ENCODE measurements at regions not wholly inside any gene's neighbourhood (a gene's known extent, or its start where the extent isn't known, plus 50 kb on each side); places are given as distances from the start of the nearest gene placed in this dataset.

- Histone ChIP-seq H3K4me3 (replicated peaks; ENCODE audit: low read depth, low read length) (no peak overlapping the region), H3K36me3 (ENCODE audit: control insufficient read depth, insufficient read depth, low read length) (no peaks in the 10 kb centered on the region), H3K27me3 (replicated peaks; ENCODE audit: control insufficient read depth, insufficient read depth, low read length) (0 out of 2 replicates have a peak, but pooled peaks cover under 1% of the 10 kb centered on the region)
- TF ChIP-seq, protein P1, sequence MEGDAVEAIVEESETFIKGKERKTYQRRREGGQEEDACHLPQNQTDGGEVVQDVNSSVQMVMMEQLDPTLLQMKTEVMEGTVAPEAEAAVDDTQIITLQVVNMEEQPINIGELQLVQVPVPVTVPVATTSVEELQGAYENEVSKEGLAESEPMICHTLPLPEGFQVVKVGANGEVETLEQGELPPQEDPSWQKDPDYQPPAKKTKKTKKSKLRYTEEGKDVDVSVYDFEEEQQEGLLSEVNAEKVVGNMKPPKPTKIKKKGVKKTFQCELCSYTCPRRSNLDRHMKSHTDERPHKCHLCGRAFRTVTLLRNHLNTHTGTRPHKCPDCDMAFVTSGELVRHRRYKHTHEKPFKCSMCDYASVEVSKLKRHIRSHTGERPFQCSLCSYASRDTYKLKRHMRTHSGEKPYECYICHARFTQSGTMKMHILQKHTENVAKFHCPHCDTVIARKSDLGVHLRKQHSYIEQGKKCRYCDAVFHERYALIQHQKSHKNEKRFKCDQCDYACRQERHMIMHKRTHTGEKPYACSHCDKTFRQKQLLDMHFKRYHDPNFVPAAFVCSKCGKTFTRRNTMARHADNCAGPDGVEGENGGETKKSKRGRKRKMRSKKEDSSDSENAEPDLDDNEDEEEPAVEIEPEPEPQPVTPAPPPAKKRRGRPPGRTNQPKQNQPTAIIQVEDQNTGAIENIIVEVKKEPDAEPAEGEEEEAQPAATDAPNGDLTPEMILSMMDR (IDR thresholded peaks at IDR 0.05; ENCODE audit: insufficient read depth, low read length, poor library complexity, severe bottlenecking), result no peak
- no peak for DNase-seq (ENCODE audit: extremely low read depth, insufficient read length)
Measured at GRCh38 chr1:232329103-232329813, 300.7 kb downstream of the SIPA1L2 start.

DNA sequence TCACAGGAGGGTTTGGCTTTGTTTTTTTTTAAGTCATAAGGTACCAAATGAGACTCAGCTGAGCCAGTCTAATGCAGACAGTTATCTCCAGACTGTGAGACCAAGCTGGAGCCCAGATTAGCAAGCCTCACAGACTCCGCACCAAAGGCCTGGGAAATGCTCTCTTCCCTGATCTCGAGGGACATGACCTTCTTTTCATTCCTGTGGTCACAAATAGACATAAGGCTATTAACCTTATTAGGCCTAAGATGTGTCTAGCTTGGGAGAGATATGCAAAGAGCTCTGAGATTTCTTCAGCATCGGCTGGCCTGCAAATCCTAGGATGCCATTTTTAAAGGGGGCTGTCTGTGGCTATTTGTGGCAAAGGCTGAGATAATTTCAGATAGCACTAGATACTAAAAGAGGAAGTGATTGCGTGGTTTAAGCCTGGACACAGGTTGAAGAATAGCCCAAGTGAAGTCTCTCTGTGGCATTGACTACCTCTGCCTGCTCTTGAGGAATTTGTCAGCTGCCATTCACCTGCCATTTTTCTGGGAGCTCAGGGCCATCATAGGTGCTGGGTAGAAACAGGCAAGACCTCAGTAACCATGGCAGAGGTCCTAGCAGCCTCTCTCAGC is 301.3 kb downstream of the SIPA1L2 start:
- Histone ChIP-seq H3K27me3 (replicated peaks; ENCODE audit: control insufficient read depth, insufficient read depth, low read length) (no peaks in the 10 kb centered on the region), H3K4me3 (replicated peaks; ENCODE audit: low read depth, low read length) (no peak overlapping the region), H3K36me3 (ENCODE audit: control insufficient read depth, insufficient read depth, low read length) (no peaks in the 10 kb centered on the region)
- DNase-seq (ENCODE audit: extremely low read depth, insufficient read length), result no peak
- TF ChIP-seq, protein P1 (IDR thresholded peaks at IDR 0.05; ENCODE audit: insufficient read depth, low read length, poor library complexity, severe bottlenecking), result no peak

GRCh38 chr1:232327899-232328298 is 302.0 kb downstream of the SIPA1L2 start:
- H3K4me3 ChIP-seq (replicated peaks; ENCODE audit: low read depth, low read length), result no peak overlapping the region
- no peak for DNase-seq (ENCODE audit: extremely low read depth, insufficient read length)
- TF ChIP-seq, protein P1 (IDR thresholded peaks at IDR 0.05; ENCODE audit: insufficient read depth, low read length, poor library complexity, severe bottlenecking), result no peak

GRCh38 chr1:232327269-232327668 is 302.7 kb downstream of the SIPA1L2 start:
- H3K27me3 ChIP-seq (replicated peaks; ENCODE audit: control insufficient read depth, insufficient read depth, low read length), result no peaks in the 10 kb centered on the region
- no peak for DNase-seq (ENCODE audit: extremely low read depth, insufficient read length)
- H3K4me3 ChIP-seq (replicated peaks; ENCODE audit: low read depth, low read length), result no peak overlapping the region
- TF ChIP-seq, protein P1 (IDR thresholded peaks at IDR 0.05; ENCODE audit: insufficient read depth, low read length, poor library complexity, severe bottlenecking), result no peak
- no peaks in the 10 kb centered on the region for H3K36me3 ChIP-seq (ENCODE audit: control insufficient read depth, insufficient read depth, low read length)

More at GRCh38 chr1:232327899-232328298, 302.0 kb downstream of the SIPA1L2 start:
- Histone ChIP-seq H3K27me3 (replicated peaks; ENCODE audit: control insufficient read depth, insufficient read depth, low read length) (no peaks in the 10 kb centered on the region), H3K36me3 (ENCODE audit: control insufficient read depth, insufficient read depth, low read length) (no peaks in the 10 kb centered on the region)

DNA sequence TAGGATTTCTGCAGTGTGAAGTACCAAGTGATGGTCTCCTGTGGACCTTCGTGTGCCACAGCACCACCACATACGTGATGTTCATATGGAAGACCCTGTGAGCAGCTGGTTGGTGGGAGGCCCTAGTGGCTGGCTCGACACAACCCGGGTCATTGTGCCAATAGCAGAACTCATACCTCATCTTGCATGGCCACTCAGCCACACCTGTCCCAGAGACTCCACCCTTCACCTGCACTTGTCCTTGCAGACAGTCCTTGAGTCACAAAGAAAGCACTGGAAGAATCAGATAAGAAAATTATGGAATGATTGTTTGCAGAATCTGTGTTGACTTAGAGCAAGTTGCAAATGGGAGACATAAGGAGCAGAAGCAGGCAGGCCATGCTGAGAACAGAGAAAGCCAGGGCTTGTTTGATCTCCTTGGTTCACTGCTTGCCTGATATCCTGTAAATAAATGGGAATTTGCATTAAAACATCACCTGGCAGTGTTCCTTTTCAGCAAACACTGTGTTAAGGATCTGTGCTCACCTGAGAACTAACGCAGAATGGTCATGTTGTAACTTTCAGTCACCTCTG is 307.7 kb downstream of the SIPA1L2 start:
- Histone ChIP-seq H3K4me3 (replicated peaks; ENCODE audit: low read depth, low read length) (no peak overlapping the region), H3K36me3 (ENCODE audit: control insufficient read depth, insufficient read depth, low read length) (no peaks in the 10 kb centered on the region), H3K27me3 (replicated peaks; ENCODE audit: control insufficient read depth, insufficient read depth, low read length) (no peaks in the 10 kb centered on the region)
- no peak for DNase-seq (ENCODE audit: extremely low read depth, insufficient read length)
- TF ChIP-seq, protein P1 (IDR thresholded peaks at IDR 0.05; ENCODE audit: insufficient read depth, low read length, poor library complexity, severe bottlenecking), result no peak

Measured in GM06990 (cell line).